Jurkat, Clone E6-1 (cell line): ENCODE measurements at regions not wholly inside any gene's neighbourhood (a gene's known extent, or its start where the extent isn't known, plus 50 kb on each side); places are given as distances from the start of the nearest gene placed in this dataset.

Experiments
- DNase-seq: peaks from one replicate; pipeline ENCODE4 v3.0.0-alpha.2; 2011; ENCODE audit warnings: low read depth, low spot score
- H3K4me3 ChIP-seq: 2 replicates; pipeline ENCODE4 v1.5.1; 2011; ENCODE audit warnings: mild to moderate bottlenecking, low read length, control low read depth, moderate library complexity

DNA sequence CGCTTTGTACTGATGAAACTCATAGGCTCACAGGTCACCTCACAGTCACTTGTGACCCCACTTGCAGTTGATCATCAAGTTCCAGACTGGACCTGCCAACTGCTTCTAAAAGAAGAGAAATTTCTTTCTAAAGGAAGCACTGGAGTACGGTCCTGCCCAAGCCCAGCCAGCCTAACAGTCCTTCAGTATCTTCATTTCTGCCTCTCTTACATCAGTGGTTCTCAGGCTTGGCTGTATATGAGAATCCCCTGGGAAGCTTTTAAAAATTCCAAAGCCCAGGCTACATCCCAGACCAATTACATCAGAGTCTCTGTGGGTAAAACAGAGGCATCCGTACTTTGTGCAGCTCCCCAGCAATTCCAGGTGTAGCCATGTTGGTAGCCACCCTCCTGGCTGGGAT lies 282.1 kb downstream of the NFIB start:
- no peak for DNase-seq
- H3K4me3 ChIP-seq, result no peak overlapping the region

DNA sequence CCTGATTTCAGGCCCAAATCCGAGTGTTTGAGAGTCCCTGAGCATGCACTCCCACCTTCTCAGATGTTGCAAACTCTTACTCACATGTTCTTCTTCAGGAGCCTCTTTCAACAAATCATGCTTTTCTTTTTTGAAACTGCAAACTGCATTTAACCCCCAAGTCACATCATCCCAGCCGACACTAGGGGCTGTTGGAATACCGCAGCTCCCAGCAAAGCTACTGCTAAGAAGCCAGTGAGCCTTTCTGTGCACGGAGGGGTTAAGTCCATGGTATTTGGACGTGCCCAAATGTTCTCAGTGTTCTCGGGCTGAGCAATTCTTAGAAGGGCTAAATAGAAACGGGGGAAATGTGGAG lies 282.9 kb downstream of the NFIB start:
- no peak for DNase-seq
- H3K4me3 ChIP-seq, result no peak overlapping the region

DNA sequence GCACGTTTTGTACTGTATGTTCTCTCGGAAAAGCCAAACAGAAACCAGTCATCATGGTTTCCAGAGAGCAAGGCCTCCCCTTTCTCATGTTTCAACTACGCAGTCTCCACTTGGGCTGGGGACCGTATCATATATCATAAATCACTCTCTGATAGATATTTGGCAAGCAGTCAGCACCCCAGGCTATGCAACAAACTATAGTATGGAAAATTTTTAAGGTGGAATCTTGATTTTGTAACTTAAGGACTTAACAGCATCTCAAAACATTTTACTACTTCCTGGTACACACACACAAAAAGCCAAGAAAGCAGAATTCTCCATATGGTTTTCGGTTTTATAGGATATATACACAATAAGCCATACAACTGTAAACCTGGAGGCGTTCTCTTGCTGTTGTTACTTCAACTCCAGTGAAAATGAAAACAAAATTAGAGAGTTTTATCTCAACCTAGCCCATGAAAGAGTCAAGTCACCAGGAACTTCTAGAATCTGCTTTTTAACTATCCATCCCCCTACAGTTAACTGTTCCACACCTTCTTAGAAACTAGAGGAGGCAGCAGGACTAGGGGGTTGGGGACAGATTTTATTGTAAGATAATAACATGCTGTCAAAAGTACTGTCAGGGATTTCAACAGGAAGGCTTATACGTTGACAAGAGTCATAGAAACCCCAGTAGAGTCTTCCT lies 283.4 kb downstream of the NFIB start:
- no peak for DNase-seq
- no peak overlapping the region for H3K4me3 ChIP-seq

DNA sequence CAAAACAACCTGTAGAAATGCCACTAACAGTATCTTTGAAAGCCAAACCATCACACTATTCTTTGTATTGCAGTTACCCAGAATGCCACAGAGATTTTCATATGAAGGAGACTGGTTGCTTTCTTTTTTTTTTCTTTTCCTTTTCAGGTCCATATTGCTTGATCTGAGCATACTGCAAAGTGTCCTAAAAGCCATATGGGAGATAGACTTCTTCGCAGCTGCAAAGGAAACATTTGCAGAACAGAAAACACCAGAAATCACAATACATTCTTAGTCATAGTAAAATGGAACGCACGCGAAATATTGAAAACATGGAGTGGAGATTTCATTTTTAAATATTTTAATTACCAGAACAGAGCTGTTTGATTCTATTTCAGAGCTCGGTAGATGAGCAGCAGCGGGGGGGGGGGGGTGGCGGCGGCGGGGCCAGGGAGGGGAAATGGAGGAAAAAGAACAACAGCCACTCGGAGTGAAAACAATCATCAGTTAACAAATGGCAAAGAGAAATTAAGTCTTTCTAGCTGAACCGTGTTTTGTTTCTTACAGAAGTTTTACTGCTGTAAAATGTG lies 284.1 kb downstream of the NFIB start:
- no peak for DNase-seq
- H3K4me3 ChIP-seq, result no peak overlapping the region

DNA sequence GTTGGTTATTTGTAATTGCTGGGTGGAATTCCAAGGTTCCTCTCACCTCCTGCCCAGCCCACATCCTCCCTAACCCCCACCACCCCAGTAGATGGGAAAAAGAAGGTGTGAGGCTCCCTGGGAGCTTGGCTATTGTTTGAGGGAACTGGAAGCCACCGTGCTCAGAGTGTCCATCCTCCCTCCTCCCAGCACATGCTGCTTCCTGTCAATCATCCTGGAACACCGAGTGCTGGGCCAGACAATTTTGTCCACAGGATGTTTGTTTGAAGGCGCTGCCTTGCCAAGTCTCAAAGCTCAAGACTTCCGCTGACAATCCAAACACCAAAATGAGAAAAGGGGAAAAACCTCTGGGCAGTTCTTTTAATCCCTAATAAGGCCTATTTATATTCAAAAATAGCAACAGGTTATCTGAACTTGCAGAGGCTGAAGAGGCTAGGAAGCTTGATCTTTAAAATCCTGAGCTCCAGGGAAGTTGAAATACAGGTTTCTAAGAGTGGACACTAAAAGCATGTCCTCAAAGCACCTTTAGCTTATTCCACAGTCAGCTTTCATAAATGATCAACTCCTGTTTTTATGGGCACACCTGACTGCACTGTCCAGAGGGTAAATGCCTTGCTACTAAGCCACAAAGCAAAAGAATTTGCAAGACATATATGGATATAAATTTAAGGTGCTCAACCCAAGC lies 286.7 kb downstream of the NFIB start:
- no peak overlapping the region for H3K4me3 ChIP-seq
- no peak for DNase-seq

DNA sequence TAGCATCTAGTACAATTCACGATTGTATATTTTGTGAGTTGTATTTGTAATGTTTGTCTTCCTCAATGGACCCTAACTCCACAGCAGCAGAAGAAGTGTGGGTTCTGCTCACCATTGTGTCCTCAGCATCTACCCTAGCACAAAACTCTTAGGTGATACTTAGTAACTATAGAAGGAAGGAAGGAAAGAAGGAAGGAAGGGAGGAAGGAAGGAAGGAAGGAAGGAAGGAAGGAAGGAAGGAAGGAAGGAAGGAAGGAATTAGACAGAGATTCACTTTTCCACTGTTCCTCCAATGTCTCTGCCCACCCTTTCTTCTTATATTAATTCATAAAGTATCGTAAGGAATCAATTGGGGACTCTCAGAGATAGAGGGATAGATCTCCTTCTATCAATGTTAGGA lies 288.2 kb downstream of the NFIB start:
- H3K4me3 ChIP-seq, result no peak overlapping the region
- no peak for DNase-seq

DNA sequence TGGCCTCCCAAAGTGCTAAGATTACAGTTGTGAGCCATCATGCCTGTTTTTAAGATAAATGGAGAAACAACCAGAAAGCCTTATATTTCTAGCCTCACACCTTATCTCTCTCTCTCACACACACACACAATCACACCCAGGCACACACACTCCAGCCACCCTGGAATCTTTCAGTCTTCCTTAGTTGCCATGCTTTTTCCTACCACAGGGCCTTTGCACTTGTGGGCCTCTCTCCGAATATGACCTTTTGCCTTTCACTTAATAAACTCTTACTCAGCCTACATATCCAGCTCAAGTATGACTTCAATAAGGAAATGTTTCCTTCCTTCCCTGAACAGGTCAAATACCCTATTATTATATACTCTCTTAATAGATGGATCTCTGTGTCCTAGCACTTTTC lies 290.7 kb downstream of the NFIB start:
- H3K4me3 ChIP-seq, result no peak overlapping the region
- no peak for DNase-seq

DNA sequence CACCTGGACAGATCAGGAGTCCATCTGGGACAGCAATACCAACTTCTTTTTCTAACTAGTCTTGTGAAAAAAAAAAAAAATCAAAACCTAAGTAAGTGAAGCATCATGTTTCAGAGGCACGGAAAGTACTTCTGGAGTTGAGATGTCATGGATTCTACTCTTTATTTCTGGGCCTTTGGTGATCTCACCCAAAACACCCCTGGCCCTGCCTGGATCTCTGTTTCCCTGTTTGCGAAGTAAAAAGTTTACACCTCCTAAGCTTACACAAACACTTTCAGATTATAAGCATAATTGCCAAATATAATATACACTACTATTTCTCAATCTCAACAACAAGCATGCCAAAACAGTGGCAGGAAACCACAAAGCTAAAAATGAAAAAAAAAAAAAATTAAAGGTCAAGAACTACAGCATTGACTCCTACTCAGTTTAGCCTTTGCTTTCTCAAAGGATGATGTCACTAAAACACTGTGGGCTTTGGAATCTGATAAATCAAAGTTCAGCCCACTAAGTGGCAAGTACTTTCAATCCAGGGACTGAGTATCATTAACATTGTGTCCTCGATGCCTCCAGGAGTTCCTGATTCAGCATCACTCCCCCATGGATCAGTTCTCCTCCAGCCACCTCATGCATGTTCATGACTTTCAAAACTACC lies 291.9 kb downstream of the NFIB start:
- DNase-seq, result no peak
- H3K4me3 ChIP-seq, result no peak overlapping the region

DNA sequence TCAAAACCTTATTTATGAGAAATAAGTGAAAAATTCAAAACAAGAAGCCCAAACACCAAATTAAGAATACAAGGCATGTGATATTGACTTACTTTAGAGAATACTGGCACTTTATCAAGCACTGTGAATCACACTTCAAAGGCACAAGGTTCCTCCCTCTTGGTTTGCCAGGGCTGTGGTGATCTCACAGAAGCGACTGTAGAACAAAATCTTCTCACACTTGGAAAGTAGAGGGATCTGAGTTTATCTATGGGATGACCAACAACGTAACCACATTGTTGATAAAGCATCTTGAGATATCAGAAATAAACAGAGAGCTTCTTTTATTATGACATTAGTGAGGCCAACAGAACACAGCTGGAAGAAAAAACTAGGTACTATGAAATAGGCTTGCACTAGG lies 295.9 kb downstream of the NFIB start:
- H3K4me3 ChIP-seq, result no peak overlapping the region
- no peak for DNase-seq

DNA sequence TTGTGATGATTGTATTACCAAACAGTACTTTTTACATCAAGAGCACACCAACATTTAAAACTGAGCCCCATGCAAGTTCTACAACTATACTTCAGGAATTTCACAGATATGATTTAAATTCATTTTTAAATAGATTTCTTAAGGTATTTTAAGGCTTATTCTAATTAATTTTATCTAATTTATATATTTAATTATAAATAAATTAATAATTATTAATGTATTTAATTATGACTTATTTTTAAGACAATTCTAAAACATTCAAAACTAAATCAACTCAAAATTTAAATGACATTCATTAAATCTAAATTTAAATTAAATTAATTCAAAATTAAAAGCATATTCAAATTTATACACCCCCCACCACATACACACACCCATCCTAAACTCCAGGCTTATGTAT lies 299.2 kb downstream of the NFIB start:
- no peak overlapping the region for H3K4me3 ChIP-seq
- no peak for DNase-seq

DNA sequence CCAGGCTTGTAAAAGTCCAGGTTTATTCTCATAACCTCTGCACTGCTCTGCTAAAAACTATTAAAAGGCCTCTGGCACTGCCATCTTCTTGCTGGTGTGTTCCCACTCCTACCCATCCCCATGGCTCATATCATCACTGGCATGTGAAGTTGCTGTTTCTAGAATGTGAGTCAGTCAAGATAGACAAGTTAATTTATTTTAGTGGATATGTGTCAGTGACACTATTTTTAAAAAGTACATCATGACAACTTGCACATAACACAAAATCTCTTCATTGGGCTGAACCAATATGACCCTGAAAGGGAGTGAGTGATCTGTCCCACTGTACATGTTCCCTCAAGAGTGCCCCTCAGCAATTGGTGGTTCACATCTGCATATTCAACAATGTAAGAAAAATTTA lies 299.7 kb downstream of the NFIB start:
- no peak overlapping the region for H3K4me3 ChIP-seq
- DNase-seq, result no peak

DNA sequence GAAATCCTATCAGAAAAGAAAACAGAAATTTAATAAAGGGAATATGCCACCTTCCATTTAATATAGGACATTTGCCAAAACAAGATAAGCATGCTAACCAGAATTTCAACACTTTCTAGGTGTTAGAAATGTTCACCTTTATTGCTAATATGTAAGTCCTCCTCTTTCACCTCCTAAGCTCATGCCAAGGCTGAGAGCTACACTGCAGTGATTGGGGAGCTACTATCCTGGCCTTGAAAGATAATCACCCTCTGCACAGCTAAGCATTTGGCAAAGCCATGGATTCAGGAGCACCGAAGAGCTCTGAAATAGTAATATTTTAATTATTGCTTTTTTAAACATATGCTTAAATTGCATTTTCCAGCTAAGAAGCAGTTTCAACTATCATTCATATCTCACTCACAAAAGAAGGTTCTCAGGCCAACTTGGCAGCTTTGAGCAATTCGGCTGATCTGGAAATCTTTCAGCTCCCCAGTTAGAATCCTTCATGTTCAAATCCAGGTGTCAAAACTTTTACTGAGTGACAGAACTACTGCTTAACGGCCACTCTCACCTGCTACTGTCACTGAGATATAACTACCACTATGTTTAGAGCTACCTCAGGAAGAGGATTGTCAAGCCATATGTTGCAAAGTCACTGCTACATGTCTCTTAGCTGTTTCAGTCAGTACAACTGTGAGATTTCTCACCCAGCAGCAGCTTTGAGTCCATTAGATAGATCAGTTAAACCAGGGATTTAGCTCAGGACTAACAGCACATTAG lies 302.0 kb downstream of the NFIB start:
- DNase-seq, result no peak
- H3K4me3 ChIP-seq, result no peak overlapping the region

DNA sequence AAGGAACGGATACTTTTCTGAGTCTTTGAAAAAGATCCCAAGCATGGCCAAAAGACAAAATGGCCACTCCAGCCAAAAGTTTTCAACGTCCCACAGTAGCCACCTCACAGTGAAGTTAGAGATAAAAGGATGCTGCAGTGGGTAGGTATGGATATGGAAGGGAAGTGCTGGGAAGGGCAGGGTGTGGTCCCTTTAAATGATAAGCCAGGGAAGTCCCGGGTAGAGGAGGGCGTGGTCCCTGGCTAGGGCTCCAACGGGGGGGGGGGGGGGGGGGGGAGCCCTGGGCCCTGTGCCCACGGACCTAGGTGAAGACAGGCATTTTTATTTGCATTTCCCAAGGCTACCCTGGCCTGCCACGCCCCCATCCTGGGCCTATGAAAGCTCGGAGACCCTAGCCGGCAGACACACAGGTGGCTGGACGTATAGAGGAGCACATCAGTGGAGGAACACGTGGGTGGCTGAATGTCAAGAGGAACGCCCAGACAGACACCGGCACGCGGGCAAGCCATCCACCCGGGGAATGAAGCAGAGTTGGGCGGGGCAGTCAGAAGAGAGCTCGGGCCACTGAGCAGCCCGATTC lies 306.7 kb downstream of the NFIB start:
- no peak for DNase-seq

DNA sequence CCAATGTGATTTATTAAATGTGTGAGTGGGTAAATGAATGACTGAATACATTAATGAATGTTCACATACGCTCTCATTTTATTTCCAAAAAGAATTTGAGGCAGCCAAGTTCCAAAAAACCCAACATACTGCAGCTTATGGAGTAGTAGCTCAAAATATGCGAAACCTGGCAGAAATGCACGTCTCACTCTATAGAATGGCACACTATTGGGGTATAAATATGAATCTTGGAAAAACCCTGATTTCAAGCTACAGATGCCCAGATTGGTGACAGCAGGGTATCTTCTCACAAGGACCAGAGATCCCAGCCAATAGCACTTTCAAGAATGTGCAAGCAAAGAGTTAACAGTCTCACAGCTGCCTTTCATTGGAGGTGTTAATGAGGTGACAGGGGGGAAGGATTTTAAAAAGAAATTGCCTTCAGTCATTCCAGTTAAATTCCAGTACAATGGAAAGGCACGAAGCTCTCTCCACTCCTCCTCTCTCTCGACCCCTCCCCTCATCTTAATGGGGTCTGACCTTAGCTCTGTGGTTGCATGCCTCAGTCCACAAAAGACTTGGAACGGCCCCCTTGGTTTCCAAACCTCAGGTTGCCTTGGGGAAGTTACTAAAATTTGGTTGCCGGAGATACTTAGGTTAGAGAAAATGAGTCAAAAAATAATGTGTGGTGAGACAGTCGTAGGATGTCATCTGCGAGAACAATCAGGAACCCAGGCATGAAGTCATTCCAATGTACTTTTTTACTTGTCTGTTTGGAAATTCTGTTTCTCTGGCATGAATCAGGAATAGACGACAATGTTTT lies 307.4 kb downstream of the NFIB start:
- DNase-seq, result no peak
- no peak overlapping the region for H3K4me3 ChIP-seq

More for the DNA sequence above, 306.7 kb downstream of the NFIB start:
- no peak overlapping the region for H3K4me3 ChIP-seq

DNA sequence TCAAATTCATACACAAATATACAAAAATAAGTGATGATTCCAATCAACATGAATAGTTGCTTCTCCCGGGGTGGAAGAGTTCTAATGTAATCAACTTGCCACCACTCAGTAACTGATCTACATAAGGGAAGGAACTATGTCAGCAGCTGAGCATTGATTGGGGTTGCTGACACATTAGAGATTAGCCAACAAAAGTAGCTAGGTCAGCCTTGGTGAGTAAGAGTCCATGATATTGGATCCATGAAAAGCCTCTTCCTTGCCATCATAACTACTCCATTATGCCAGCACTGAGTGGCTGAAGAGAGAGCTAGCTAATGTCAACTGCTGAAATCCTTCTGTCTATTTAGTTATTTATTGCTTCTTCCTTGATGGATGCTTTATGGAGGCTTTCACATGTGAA lies 309.8 kb downstream of the NFIB start:
- H3K4me3 ChIP-seq, result no peak overlapping the region
- DNase-seq, result no peak

DNA sequence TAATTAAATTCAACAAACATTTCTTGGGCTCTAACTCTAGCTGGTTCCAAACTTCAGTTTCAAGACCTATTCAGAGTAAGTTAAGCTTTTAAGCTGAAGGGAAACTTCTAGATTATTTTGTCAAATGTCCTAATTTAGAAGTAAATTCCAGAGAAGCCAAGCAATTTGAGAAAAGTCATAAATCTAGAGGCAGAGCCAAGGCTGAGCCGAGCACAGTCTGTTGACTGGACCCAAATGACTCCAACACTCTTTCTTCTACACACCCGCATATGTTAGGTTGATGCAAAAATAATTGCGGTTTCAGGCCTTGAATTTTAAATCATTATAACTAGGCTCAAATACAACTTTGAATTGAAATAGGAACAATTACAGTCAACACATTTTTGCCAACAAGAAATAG lies 319.7 kb downstream of the NFIB start:
- no peak for DNase-seq
- no peak overlapping the region for H3K4me3 ChIP-seq

DNA sequence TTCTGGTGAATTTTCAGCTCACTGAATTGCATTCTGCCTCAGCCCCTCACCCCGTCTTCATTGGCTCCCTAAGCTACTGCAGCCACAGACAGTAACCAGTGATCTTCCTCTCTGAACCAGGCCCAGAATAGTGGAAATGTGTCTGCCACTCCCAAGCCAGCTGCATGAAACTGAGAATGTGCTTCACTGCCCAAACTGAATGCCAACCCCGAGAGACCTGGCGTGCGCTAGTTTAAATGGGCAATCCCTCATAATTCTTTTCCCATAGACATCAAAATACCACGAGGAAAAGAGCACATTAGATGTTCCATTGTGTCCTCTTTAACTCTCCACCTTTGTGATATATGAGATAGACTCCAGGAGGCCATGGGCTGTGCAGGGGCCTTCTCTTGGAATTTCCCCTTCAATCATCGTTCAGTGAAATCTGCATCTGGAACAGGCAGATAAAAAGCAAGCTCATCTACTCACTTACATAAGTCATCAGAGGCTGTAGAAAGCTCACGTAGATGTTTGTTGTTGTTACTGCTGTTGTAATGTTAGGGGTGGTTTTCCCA lies 320.2 kb downstream of the NFIB start:
- H3K4me3 ChIP-seq, result no peak overlapping the region
- no peak for DNase-seq
